ENCODE measurements at regions not wholly inside any gene's neighbourhood (a gene's known extent, or its start where the extent isn't known, plus 50 kb on each side); places are given as distances from the start of the nearest gene placed in this dataset.
"Not testable (repeated sequence)": the region's sequence is repeated elsewhere in the genome, so short reads cannot be mapped to it uniquely, and the experiment has no call there.

GRCh38 chr5:153340738-153341137, 149.7 kb upstream of the GRIA1 start:
- no peak for DNase-seq
- Histone ChIP-seq H3K27ac (no peak overlapping the region), H3K4me3 (no peak overlapping the region), H3K4me1 (no peaks in the 10 kb centered on the region), H3K36me3 (no peaks in the 10 kb centered on the region), H3K9me3 (replicated peaks) (no peaks in the 10 kb centered on the region), H3K27me3 (no peaks in the 10 kb centered on the region)

- H3K4me1 ChIP-seq, result no peaks in the 10 kb centered on the region
- DNase-seq, result no peak
Measured at GRCh38 chr5:153342487-153342886, 148.0 kb upstream of the GRIA1 start.

GRCh38 chr5:153347611-153348010, 142.9 kb upstream of the GRIA1 start:
- DNase-seq, result no peak
- Histone ChIP-seq H3K4me1 (no peaks in the 10 kb centered on the region), H3K27ac (no peak overlapping the region), H3K27me3 (no peaks in the 10 kb centered on the region), H3K4me3 (no peak overlapping the region), H3K36me3 (no peaks in the 10 kb centered on the region), H3K9me3 (replicated peaks) (no peaks in the 10 kb centered on the region)

More at GRCh38 chr5:153342487-153342886, 148.0 kb upstream of the GRIA1 start:
- Histone ChIP-seq H3K4me3 (no peak overlapping the region), H3K36me3 (no peaks in the 10 kb centered on the region), H3K9me3 (replicated peaks) (no peaks in the 10 kb centered on the region), H3K27me3 (no peaks in the 10 kb centered on the region), H3K27ac (no peak overlapping the region)

GRCh38 chr5:153350175-153350883, 140.1 kb upstream of the GRIA1 start:
- no peak overlapping the region for H3K27ac ChIP-seq
- no peak for DNase-seq
- no peaks in the 10 kb centered on the region for H3K27me3 ChIP-seq
- H3K4me3 ChIP-seq, result no peak overlapping the region
- no peaks in the 10 kb centered on the region for H3K36me3 ChIP-seq
- H3K4me1 ChIP-seq, result no peaks in the 10 kb centered on the region
- H3K9me3 ChIP-seq (replicated peaks), result no peaks in the 10 kb centered on the region

GRCh38 chr5:153352685-153353219, 137.7 kb upstream of the GRIA1 start:
- no peaks in the 10 kb centered on the region for H3K9me3 ChIP-seq (replicated peaks)
- no peaks in the 10 kb centered on the region for H3K4me1 ChIP-seq
- no peak for DNase-seq
- H3K27me3 ChIP-seq, result no peaks in the 10 kb centered on the region
- H3K4me3 ChIP-seq, result no peak overlapping the region
- no peak overlapping the region for H3K27ac ChIP-seq
- no peaks in the 10 kb centered on the region for H3K36me3 ChIP-seq

GRCh38 chr5:153357493-153358112, 132.9 kb upstream of the GRIA1 start:
- no peaks in the 10 kb centered on the region for H3K36me3 ChIP-seq
- no peak overlapping the region for H3K4me3 ChIP-seq
- no peak overlapping the region for H3K27ac ChIP-seq
- DNase-seq, result no peak
- H3K9me3 ChIP-seq (replicated peaks), result no peaks in the 10 kb centered on the region
- no peaks in the 10 kb centered on the region for H3K4me1 ChIP-seq
- no peaks in the 10 kb centered on the region for H3K27me3 ChIP-seq

- no peak for DNase-seq
- H3K9me3 ChIP-seq (replicated peaks), result no peaks in the 10 kb centered on the region
- no peaks in the 10 kb centered on the region for H3K4me1 ChIP-seq
- no peaks in the 10 kb centered on the region for H3K36me3 ChIP-seq
- H3K27me3 ChIP-seq, result no peaks in the 10 kb centered on the region
- H3K27ac ChIP-seq, result no peak overlapping the region
- H3K4me3 ChIP-seq, result no peak overlapping the region
Measured at GRCh38 chr5:153358315-153358976, 132.0 kb upstream of the GRIA1 start.

- no peaks in the 10 kb centered on the region for H3K27me3 ChIP-seq
- DNase-seq, result no peak
Measured at GRCh38 chr5:153360860-153361259, 129.6 kb upstream of the GRIA1 start.

GRCh38 chr5:153361735-153362409, 128.6 kb upstream of the GRIA1 start:
- Histone ChIP-seq H3K4me3 (no peak overlapping the region), H3K27me3 (no peaks in the 10 kb centered on the region), H3K9me3 (replicated peaks) (no peaks in the 10 kb centered on the region), H3K36me3 (no peaks in the 10 kb centered on the region), H3K4me1 (peaks cover 10% of the 10 kb centered on the region), H3K27ac (no peak overlapping the region)
- DNase-seq, result no peak

More at GRCh38 chr5:153360860-153361259, 129.6 kb upstream of the GRIA1 start:
- H3K9me3 ChIP-seq (replicated peaks), result no peaks in the 10 kb centered on the region
- H3K4me1 ChIP-seq, result peaks cover 10% of the 10 kb centered on the region
- no peak overlapping the region for H3K27ac ChIP-seq
- no peaks in the 10 kb centered on the region for H3K36me3 ChIP-seq
- H3K4me3 ChIP-seq, result no peak overlapping the region

GRCh38 chr5:153365547-153365946, 124.9 kb upstream of the GRIA1 start:
- H3K9me3 ChIP-seq (replicated peaks), result no peaks in the 10 kb centered on the region
- peaks cover 10% of the 10 kb centered on the region for H3K4me1 ChIP-seq
- H3K27me3 ChIP-seq, result no peaks in the 10 kb centered on the region

GRCh38 chr5:153367466-153367865, 123.0 kb upstream of the GRIA1 start:
- Histone ChIP-seq H3K27me3 (no peaks in the 10 kb centered on the region), H3K4me1 (peaks cover 10% of the 10 kb centered on the region), H3K27ac (no peak overlapping the region), H3K4me3 (no peak overlapping the region), H3K9me3 (replicated peaks) (no peaks in the 10 kb centered on the region), H3K36me3 (no peaks in the 10 kb centered on the region)
- peak in 1 of 2 experiments; percentile 23 for DNase-seq

More at GRCh38 chr5:153365547-153365946, 124.9 kb upstream of the GRIA1 start:
- H3K36me3 ChIP-seq, result no peaks in the 10 kb centered on the region
- H3K4me3 ChIP-seq, result no peak overlapping the region
- DNase-seq, result no peak
- H3K27ac ChIP-seq, result no peak overlapping the region

- no peaks in the 10 kb centered on the region for H3K36me3 ChIP-seq
- DNase-seq, result no peak
- H3K9me3 ChIP-seq (replicated peaks), result no peaks in the 10 kb centered on the region
- no peaks in the 10 kb centered on the region for H3K27me3 ChIP-seq
- no peaks in the 10 kb centered on the region for H3K4me1 ChIP-seq
- no peak overlapping the region for H3K27ac ChIP-seq
- H3K4me3 ChIP-seq, result no peak overlapping the region
Measured at GRCh38 chr5:153372425-153373129, 117.9 kb upstream of the GRIA1 start.

GRCh38 chr5:153373130-153373498, 117.4 kb upstream of the GRIA1 start:
- no peaks in the 10 kb centered on the region for H3K27me3 ChIP-seq
- DNase-seq, result no peak
- H3K27ac ChIP-seq, result no peak overlapping the region
- no peaks in the 10 kb centered on the region for H3K36me3 ChIP-seq
- no peaks in the 10 kb centered on the region for H3K9me3 ChIP-seq (replicated peaks)
- H3K4me3 ChIP-seq, result no peak overlapping the region
- H3K4me1 ChIP-seq, result no peaks in the 10 kb centered on the region

- H3K4me3 ChIP-seq; H3K27me3 ChIP-seq; H3K27ac ChIP-seq; DNase-seq; H3K4me1 ChIP-seq; H3K36me3 ChIP-seq; H3K9me3 ChIP-seq (replicated peaks): not testable (repeated sequence)
Measured at GRCh38 chr5:153381630-153382029, 108.8 kb upstream of the GRIA1 start.

All from SJCRH30 (cell line).